PC-9 (cell line): ENCODE measurements at regions not wholly inside any gene's neighbourhood (a gene's known extent, or its start where the extent isn't known, plus 50 kb on each side); places are given as distances from the start of the nearest gene placed in this dataset.
A peak's percentile ranks its signal among the peaks of the same experiment; 100 is the strongest.

ENCODE experiments used
- BruUV-seq: library from RNA; stranded (reverse); fragments of 400-500 nt; replicated peaks from 2 replicates; lab custom pipeline; 2021; lab: Mats Ljungman, UMichigan
- CTCF ChIA-PET: fragments of 300-600 bp; sonication (Branson Sonifier 250); formaldehyde crosslinking; loops from one replicate; lab custom pipeline; 2022; ENCODE audit warnings: antibody characterized with exemption; lab: Charles Lee
- POLR2A ChIA-PET: fragments of 300-600 bp; sonication (Branson Sonifier 250); formaldehyde crosslinking; loops from one replicate; lab custom pipeline; 2022; ENCODE audit warnings: antibody characterized with exemption; ENCODE audit not compliant: unreplicated experiment; lab: Charles Lee
- DNase-seq, 2 experiments: peaks; one replicate each; pipeline versions ENCODE4 v3.0.0 to v3.0.0-alpha.2; 2015 to 2022; ENCODE audit warnings: mixed read lengths in 1 of 2
- H2AFZ ChIP-seq: fragments of 200-600 bp; sonication (generic); 2 replicates; pipeline ENCODE4 v1.8.1; 2017; ENCODE audit warnings: antibody characterized with exemption
- H3F3A ChIP-seq: fragments of 200-600 bp; sonication (generic); 2 replicates; pipeline ENCODE4 v1.8.1; 2017; ENCODE audit warnings: antibody characterized with exemption, mild to moderate bottlenecking, low read depth; ENCODE audit not compliant: insufficient read depth
- H3K27ac ChIP-seq: fragments of 200-600 bp; sonication (generic); 2 replicates; pipeline ENCODE4 v1.6.1; 2016; ENCODE audit warnings: mixed run types
- H3K27me3 ChIP-seq: fragments of 200-600 bp; sonication (generic); 2 replicates; pipeline ENCODE4 v1.6.1; 2016; ENCODE audit warnings: low read depth, mixed run types; ENCODE audit not compliant: insufficient read depth
- H3K36me3 ChIP-seq: fragments of 200-600 bp; sonication (generic); 2 replicates; pipeline ENCODE4 v1.6.1; 2016; ENCODE audit warnings: low read depth, mixed run types
- H3K4me1 ChIP-seq: fragments of 200-600 bp; sonication (generic); replicated peaks from 2 replicates; pipeline ENCODE4 v1.6.1; 2016; ENCODE audit warnings: mixed run types; ENCODE audit not compliant: insufficient read depth
- H3K4me2 ChIP-seq: fragments of 200-600 bp; sonication (generic); 2 replicates; pipeline ENCODE4 v1.6.1; 2017; ENCODE audit warnings: mixed run types
- H3K4me3 ChIP-seq: fragments of 200-600 bp; sonication (generic); 2 replicates; pipeline ENCODE4 v1.6.1; 2016; ENCODE audit warnings: mixed run types
- H3K79me2 ChIP-seq: fragments of 200-600 bp; sonication (generic); 2 replicates; pipeline ENCODE4 v1.6.1; 2017; ENCODE audit warnings: low read depth, mixed run types
- H3K9me2 ChIP-seq: fragments of 200-600 bp; sonication (generic); 2 replicates; pipeline ENCODE4 v1.8.1; 2017; ENCODE audit warnings: mild to moderate bottlenecking; ENCODE audit not compliant: insufficient read depth
- H3K9me3 ChIP-seq: fragments of 200-600 bp; sonication (generic); 2 replicates; pipeline ENCODE4 v1.8.1; 2016; ENCODE audit warnings: low read depth; ENCODE audit not compliant: insufficient read depth
- H4K20me1 ChIP-seq: fragments of 200-600 bp; sonication (generic); 2 replicates; pipeline ENCODE4 v1.8.1; 2017; ENCODE audit not compliant: insufficient read depth
- CTCF ChIP-seq: fragments of 200-600 bp; sonication (generic); conservative IDR thresholded peaks from 2 replicates; pipeline ENCODE4 v1.6.1; 2017; ENCODE audit warnings: mixed run types, antibody characterized with exemption, mild to moderate bottlenecking, moderate library complexity
- EZH2 ChIP-seq: fragments of 200-600 bp; sonication (generic); IDR thresholded peaks from 2 replicates; pipeline ENCODE4 v1.8.0; 2017; ENCODE audit warnings: antibody characterized with exemption, low read depth
- intact Hi-C: fragments of 100-400 bp; cut with micrococcal nuclease; formaldehyde crosslinking; loops from one replicate; pipeline ENCODE4 v1.10.0; 2022; ENCODE audit not compliant: unreplicated experiment

DNA sequence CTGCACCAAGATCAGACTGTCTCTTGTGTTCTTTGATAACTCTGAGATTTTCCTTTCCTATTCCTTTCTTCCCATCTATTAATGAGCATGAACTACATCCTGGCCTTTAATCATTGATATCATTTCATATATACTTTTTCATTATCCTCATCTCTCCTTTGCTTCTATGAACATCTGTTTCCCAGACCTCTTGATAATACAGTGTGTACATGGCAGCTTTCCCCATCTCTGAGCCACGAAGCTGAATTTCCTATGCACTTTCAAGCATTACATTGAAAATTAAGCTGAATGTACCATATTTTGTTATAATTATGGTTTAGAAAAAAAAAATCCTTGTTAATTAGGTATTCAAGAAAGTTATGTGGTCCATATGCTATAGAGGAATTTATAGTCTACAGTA, 60.9 kb upstream of the CREB5 start:
- peak in 1 of 2 experiments; percentile 0 for DNase-seq
- CTCF ChIA-PET: no interaction called here

GRCh38 chr7:28354601-28355402, 57.5 kb upstream of the CREB5 start:
- Histone ChIP-seq H3K27me3 (no peaks in the 10 kb centered on the region), H4K20me1 (no peaks in the 10 kb centered on the region), H3K9me2 (no peaks in the 10 kb centered on the region; the same call in 1 of the 2 replicates), H3K79me2 (no peaks in the 10 kb centered on the region), H3F3A (peaks cover 6% of the 10 kb centered on the region; the same call in 1 of the 2 replicates), H3K27ac (no peak overlapping the region), H3K4me2 (no peak overlapping the region), H3K36me3 (no peaks in the 10 kb centered on the region), H3K9me3 (peaks cover 5% of the 10 kb centered on the region; the same call in 1 of the 2 replicates), H3K4me1 (peaks cover 28% of the 10 kb centered on the region), H3K4me3 (no peak overlapping the region), H2AFZ (no peak overlapping the region)
- ChIA-PET CTCF (no interaction called here), POLR2A (no interaction called here)
- peak in 1 of 2 experiments; percentile 70 for DNase-seq
- no TSS peak for BruUV-seq
- TF ChIP-seq CTCF (no peak), EZH2 (no peak)
- intact Hi-C loops: no loop called here

More for the DNA sequence above, 60.9 kb upstream of the CREB5 start:
- no peaks in the 10 kb centered on the region; the same call in 1 of the 2 replicates for H3K9me2 ChIP-seq
- H2AFZ ChIP-seq: no peak overlapping the region
- H3F3A ChIP-seq: no peaks in the 10 kb centered on the region
- no peak overlapping the region for H3K4me2 ChIP-seq
- H3K4me1 ChIP-seq: peaks cover 13% of the 10 kb centered on the region
- no peaks in the 10 kb centered on the region for H3K36me3 ChIP-seq
- no peak overlapping the region for H3K4me3 ChIP-seq
- H3K79me2 ChIP-seq: no peaks in the 10 kb centered on the region
- TF ChIP-seq EZH2: no peak
- TF ChIP-seq CTCF: no peak
- POLR2A ChIA-PET: no interaction called here
- no peak overlapping the region for H3K27ac ChIP-seq
- BruUV-seq: no TSS peak
- H3K27me3 ChIP-seq: no peaks in the 10 kb centered on the region
- intact Hi-C loops: no loop called here
- H3K9me3 ChIP-seq: peaks cover 5% of the 10 kb centered on the region; the same call in 1 of the 2 replicates
- H4K20me1 ChIP-seq: no peaks in the 10 kb centered on the region

DNA sequence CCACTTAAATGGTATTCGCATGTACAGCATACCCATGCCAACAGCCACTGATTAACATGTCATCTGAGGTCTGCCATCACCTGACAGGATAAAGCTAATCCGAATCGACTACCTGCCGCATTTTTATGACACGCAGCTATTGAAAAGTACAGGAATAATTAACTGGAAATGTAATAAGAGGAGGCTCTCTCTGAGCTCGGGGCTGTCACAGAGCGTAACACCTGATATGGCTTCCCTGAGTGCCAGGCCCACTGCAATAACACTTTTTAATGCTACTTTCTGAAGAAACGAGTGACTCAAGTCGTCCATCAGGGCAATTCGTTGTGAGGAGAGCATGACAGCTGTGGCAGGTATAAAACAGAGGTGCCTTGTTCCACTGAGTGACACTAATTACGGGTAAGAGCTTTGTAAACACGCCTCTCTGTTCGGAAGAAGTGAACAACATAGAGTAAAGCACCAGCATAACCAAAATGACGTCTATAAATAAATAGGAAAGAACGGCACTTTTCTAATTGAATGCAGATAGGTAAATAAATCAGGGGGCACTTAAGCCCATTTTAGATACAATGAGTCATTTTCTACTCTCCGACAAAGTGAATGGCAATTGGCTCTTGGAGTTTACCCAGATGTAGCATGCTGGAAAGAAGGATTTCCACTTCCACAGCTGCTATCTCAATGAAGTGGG, 56.5 kb upstream of the CREB5 start:
- no peaks in the 10 kb centered on the region for H3K36me3 ChIP-seq
- no TSS peak for BruUV-seq
- H3K4me2 ChIP-seq: no peak overlapping the region
- H3K9me3 ChIP-seq: peaks cover 5% of the 10 kb centered on the region; the same call in 1 of the 2 replicates
- intact Hi-C loops: no loop called here
- H3K4me3 ChIP-seq: no peak overlapping the region
- TF ChIP-seq CTCF (no peak), EZH2 (no peak)
- no peaks in the 10 kb centered on the region for H3K79me2 ChIP-seq
- peaks cover 26% of the 10 kb centered on the region for H3K4me1 ChIP-seq
- no peaks in the 10 kb centered on the region; the same call in 1 of the 2 replicates for H3K9me2 ChIP-seq
- H3F3A ChIP-seq: peaks cover 6% of the 10 kb centered on the region; the same call in 1 of the 2 replicates
- no peaks in the 10 kb centered on the region for H4K20me1 ChIP-seq
- POLR2A ChIA-PET: no interaction called here
- H2AFZ ChIP-seq: no peak overlapping the region
- peak in 1 of 2 experiments; percentile 23 for DNase-seq
- no peak overlapping the region for H3K27ac ChIP-seq
- CTCF ChIA-PET: no interaction called here
- H3K27me3 ChIP-seq: no peaks in the 10 kb centered on the region
